H9 (cell line): ENCODE measurements at regions not wholly inside any gene's neighbourhood (a gene's known extent, or its start where the extent isn't known, plus 50 kb on each side); places are given as distances from the start of the nearest gene placed in this dataset.

ENCODE experiments used
- DNase-seq: peaks from one replicate; pipeline ENCODE4 v3.0.0-alpha.2; 2017
- H2AFZ ChIP-seq: one replicate; pipeline ENCODE4 v1.6.1; 2013; ENCODE audit warnings: mild to moderate bottlenecking, low read length, control low read depth, moderate library complexity
- H2AK5ac ChIP-seq: 2 replicates; pipeline ENCODE4 v1.6.1; 2013; ENCODE audit warnings: low read length, control low read depth, mixed read lengths; ENCODE audit not compliant: insufficient read length
- H2BK120ac ChIP-seq: one replicate; pipeline ENCODE4 v1.6.1; 2013; ENCODE audit warnings: low read depth, mild to moderate bottlenecking, low read length, control low read depth, inconsistent platforms; ENCODE audit not compliant: poor library complexity, severe bottlenecking
- H2BK12ac ChIP-seq: 2 replicates; pipeline ENCODE4 v1.6.1; 2013; ENCODE audit warnings: low read length, control low read depth, mixed read lengths, low read depth; ENCODE audit not compliant: insufficient read length
- H2BK15ac ChIP-seq: 2 replicates; pipeline ENCODE4 v1.6.1; 2013; ENCODE audit warnings: low read depth, low read length, control low read depth
- H2BK20ac ChIP-seq: one replicate; pipeline ENCODE4 v1.6.1; 2013; ENCODE audit warnings: low read depth, mild to moderate bottlenecking, low read length, control low read depth, inconsistent platforms; ENCODE audit not compliant: poor library complexity, severe bottlenecking
- H2BK5ac ChIP-seq: 2 replicates; pipeline ENCODE4 v1.6.1; 2013; ENCODE audit warnings: low read length, control low read depth, mixed read lengths; ENCODE audit not compliant: insufficient read length
- H3K14ac ChIP-seq: 2 replicates; pipeline ENCODE4 v1.6.1; 2013; ENCODE audit warnings: low read length, control low read depth; ENCODE audit not compliant: insufficient read depth
- H3K18ac ChIP-seq: 2 replicates; pipeline ENCODE4 v1.6.1; 2013; ENCODE audit warnings: low read depth, mild to moderate bottlenecking, mixed read lengths, low read length, control low read depth; ENCODE audit not compliant: insufficient read length
- H3K23ac ChIP-seq: 2 replicates; pipeline ENCODE4 v1.6.1; 2013; ENCODE audit warnings: low read length, control low read depth, mixed read lengths, low read depth; ENCODE audit not compliant: insufficient read length
- H3K23me2 ChIP-seq: 2 replicates; pipeline ENCODE4 v1.6.1; 2013; ENCODE audit warnings: low read depth, mild to moderate bottlenecking, mixed read lengths, low read length, control low read depth; ENCODE audit not compliant: insufficient read length, poor library complexity, severe bottlenecking
- H3K27ac ChIP-seq: 2 replicates; pipeline ENCODE4 v1.5.1; 2013; ENCODE audit warnings: low read length, control low read depth, mixed read lengths, low read depth; ENCODE audit not compliant: insufficient read length
- H3K27me3 ChIP-seq: 2 replicates; pipeline ENCODE4 v1.6.1; 2013; ENCODE audit warnings: low read length, control low read depth, inconsistent platforms; ENCODE audit not compliant: insufficient read depth
- H3K4ac ChIP-seq: 2 replicates; pipeline ENCODE4 v1.6.1; 2013; ENCODE audit warnings: low read depth, mild to moderate bottlenecking, control low read depth, inconsistent platforms, low read length, moderate library complexity
- H3K4me1 ChIP-seq: 2 replicates; pipeline ENCODE4 v1.6.1; 2013; ENCODE audit warnings: low read length, control low read depth, inconsistent platforms; ENCODE audit not compliant: insufficient read depth
- H3K4me2 ChIP-seq: 2 replicates; pipeline ENCODE4 v1.6.1; 2013; ENCODE audit warnings: low read length, control low read depth, mixed read lengths; ENCODE audit not compliant: insufficient read length, insufficient read depth
- H3K56ac ChIP-seq: 2 replicates; pipeline ENCODE4 v1.6.1; 2013; ENCODE audit warnings: low read depth, mild to moderate bottlenecking, mixed read lengths, low read length, control low read depth; ENCODE audit not compliant: insufficient read length
- H3K79me1 ChIP-seq: 2 replicates; pipeline ENCODE4 v1.6.1; 2013; ENCODE audit warnings: low read depth, mild to moderate bottlenecking, moderate library complexity, low read length, control low read depth, inconsistent platforms; ENCODE audit not compliant: insufficient read depth, poor library complexity, severe bottlenecking
- H3K79me2 ChIP-seq: 2 replicates; pipeline ENCODE4 v1.6.1; 2013; ENCODE audit warnings: low read length, control low read depth, inconsistent platforms; ENCODE audit not compliant: insufficient read depth
- H3K9ac ChIP-seq: 2 replicates; pipeline ENCODE4 v1.6.1; 2013; ENCODE audit warnings: low read length, control low read depth, mixed read lengths; ENCODE audit not compliant: insufficient read length; ENCODE audit errors: extremely low read depth
- H3K9me3 ChIP-seq: one replicate; pipeline ENCODE4 v1.6.1; 2013; ENCODE audit warnings: low read depth, low read length, inconsistent platforms; ENCODE audit not compliant: control insufficient read depth
- H3T11ph ChIP-seq: one replicate; pipeline ENCODE4 v1.6.1; 2013; ENCODE audit warnings: mild to moderate bottlenecking, low read length, control low read depth, inconsistent platforms
- H4K20me1 ChIP-seq: one replicate; pipeline ENCODE4 v1.6.1; 2013; ENCODE audit not compliant: control insufficient read depth, insufficient read length, insufficient read depth
- H4K5ac ChIP-seq: 2 replicates; pipeline ENCODE4 v1.6.1; 2013; ENCODE audit warnings: low read depth, mild to moderate bottlenecking, mixed read lengths, low read length, control low read depth; ENCODE audit not compliant: insufficient read length
- H4K8ac ChIP-seq: replicated peaks from 2 replicates; pipeline ENCODE4 v1.6.1; 2013; ENCODE audit warnings: low read length, control low read depth, mixed read lengths, low read depth; ENCODE audit not compliant: insufficient read length
- H4K91ac ChIP-seq: 2 replicates; pipeline ENCODE4 v1.6.1; 2013; ENCODE audit warnings: low read depth, mild to moderate bottlenecking, moderate library complexity, mixed read lengths, low read length, control low read depth; ENCODE audit not compliant: insufficient read length
- H3K27ac Mint-ChIP-seq, 3 experiments: 2 replicates in 2 of 3; 3 replicates in 1 of 3; pipeline ENCODE4 v1.8.0; 2020 to 2021; ENCODE audit warnings: mixed read lengths in 3 of 3, mild to moderate bottlenecking in 1 of 3, moderate library complexity in 1 of 3
- H3K27me3 Mint-ChIP-seq: 2 replicates; pipeline ENCODE4 v1.8.0; 2021; ENCODE audit warnings: low read depth, mild to moderate bottlenecking, moderate library complexity, mixed read lengths
- H3K36me3 Mint-ChIP-seq, 3 experiments: 2 replicates in 2 of 3; 3 replicates in 1 of 3; pipeline ENCODE4 v1.8.0; 2020 to 2021; ENCODE audit warnings: low read depth in 3 of 3, mixed read lengths in 3 of 3; ENCODE audit not compliant: insufficient read depth in 1 of 3
- H3K4me1 Mint-ChIP-seq, 2 experiments: 2 replicates each; pipeline ENCODE4 v1.8.0; 2020; ENCODE audit warnings: mixed read lengths in 2 of 2
- H3K4me3 Mint-ChIP-seq, 2 experiments: 2 replicates in 1 of 2; 3 replicates in 1 of 2; pipeline ENCODE4 v1.8.0; 2020 to 2021; ENCODE audit warnings: mild to moderate bottlenecking in 2 of 2, mixed read lengths in 2 of 2, moderate library complexity in 1 of 2
- H3K9me3 Mint-ChIP-seq, 2 experiments: 2 replicates in 1 of 2; 3 replicates in 1 of 2; pipeline ENCODE4 v1.8.0; 2020; ENCODE audit warnings: mild to moderate bottlenecking in 2 of 2, mixed read lengths in 2 of 2, moderate library complexity in 1 of 2
- CTCF ChIP-seq: fragments of 200-600 bp; sonication (generic); conservative IDR thresholded peaks from 3 replicates; pipeline ENCODE4 v1.8.0; 2021; ENCODE audit warnings: antibody characterized with exemption, mild to moderate bottlenecking
- WGBS: extraction: QIAGEN DNeasy Blood & Tissue Kit; methylation state at CpG from one replicate; pipeline ENCODE4 v1.1.7; 2013; ENCODE audit warnings: missing lambda C conversion rate, low lambda C conversion rate, mixed read lengths; ENCODE audit not compliant: insufficient read length; ENCODE audit errors: extremely low coverage; 5-methylcytosine and 5-hydroxymethylcytosine counted together

GRCh38 chr4:144809056-144809640, 163.2 kb downstream of the HHIP start:
- H3K27me3 Mint-ChIP-seq, result no peaks in the 10 kb centered on the region
- Histone ChIP-seq H3K27me3 (no peaks in the 10 kb centered on the region), H3K9me3 (no peaks in the 10 kb centered on the region), H2BK12ac (no peak overlapping the region), H2BK120ac (no peak overlapping the region), H3T11ph (no peak overlapping the region), H3K14ac (peak overlapping the region; percentile 91), H3K27ac (no peak overlapping the region), H2AFZ (no peak overlapping the region), H3K4me1 (no peaks in the 10 kb centered on the region; the same call in 1 of the 2 replicates), H2BK20ac (no peak overlapping the region), H3K56ac (no peak overlapping the region), H3K4ac (no peak overlapping the region), H2AK5ac (no peak overlapping the region), H2BK15ac (no peak overlapping the region), H3K9ac (peak overlapping the region; percentile 25), H4K5ac (peak overlapping the region; percentile 94), H4K8ac (no peak overlapping the region), H4K91ac (no peak overlapping the region), H3K4me2 (peak overlapping the region; percentile 64), H3K23ac (no peak overlapping the region), H3K79me2 (no peaks in the 10 kb centered on the region), H3K79me1 (no peaks in the 10 kb centered on the region), H2BK5ac (no peak overlapping the region), H3K18ac (peak overlapping the region; percentile 72), H3K23me2 (peaks cover 4% of the 10 kb centered on the region), H4K20me1 (no peaks in the 10 kb centered on the region)
- H3K27ac Mint-ChIP-seq, result peak overlapping the region; percentile 83 to 99 (median 98)
- peaks cover 11 to 35% (median 16%) of the 10 kb centered on the region in 3 experiments for H3K36me3 Mint-ChIP-seq
- TF ChIP-seq CTCF, result no peak
- DNase-seq, result peak; percentile 46
- peak overlapping the region; percentile 82 to 87 for H3K4me3 Mint-ChIP-seq
- WGBS, result no CpG with 5 or more reads among the region's 1 CpG
- H3K4me1 Mint-ChIP-seq, result peaks cover 10 to 11% of the 10 kb centered on the region in 2 experiments
- peaks cover 31 to 38% of the 10 kb centered on the region in 2 experiments for H3K9me3 Mint-ChIP-seq
